K562 (cell line): ENCODE measurements at regions not wholly inside any gene's neighbourhood (a gene's known extent, or its start where the extent isn't known, plus 50 kb on each side); places are given as distances from the start of the nearest gene placed in this dataset.

Experiments used
- ATAC-seq: fragments of 200-7000 bp; cut with Tn5 transposase; 3 replicates; pipeline ENCODE4 v1.9.1; 2020; ENCODE audit warnings: moderate library complexity
- BruUV-seq: library from RNA; stranded (reverse); fragments of 400-500 nt; replicated peaks from 2 replicates; lab custom pipeline; 2021; lab: Mats Ljungman, UMichigan
- CTCF ChIA-PET: fragments of 300-600 bp; formaldehyde crosslinking; extraction: SDS; loops from one replicate; lab custom pipeline; 2021; ENCODE audit warnings: low intra/inter-chr PET ratio; lab: Yijun Ruan, JAX
- POLR2A ChIA-PET: fragments of 300-600, 350-650 bp; sonication (Branson Sonifier 250); formaldehyde crosslinking; extraction: SDS; loops from one replicate; lab custom pipeline; 2021; ENCODE audit warnings: antibody characterized with exemption, inconsistent platforms; lab: Yijun Ruan, JAX
- DNase-seq, 4 experiments: peaks; one replicate each; pipeline versions ENCODE4 v3.0.0 to v3.0.0-alpha.2; 2011 to 2018; ENCODE audit warnings: low spot score in 3 of 4, mixed read lengths in 3 of 4; ENCODE audit errors: extremely low read depth in 1 of 4
- FAIRE-seq: peaks from 2 replicates; lab custom pipeline; 2011; peaks lifted over from hg19 to GRCh38; lab: Jason Lieb, UNC
- H2AFZ ChIP-seq: 2 replicates; pipeline ENCODE4 v1.6.0; 2011; ENCODE audit warnings: low read depth, low read length, control low read depth, inconsistent platforms
- H3K27ac ChIP-seq: fragments of 200-600 bp; 3 replicates; pipeline ENCODE4 v1.8.0; 2011; ENCODE audit warnings: low read depth, mild to moderate bottlenecking, control low read depth, inconsistent platforms, low read length, moderate library complexity, mixed read lengths; ENCODE audit errors: extremely low read depth
- H3K27me3 ChIP-seq, 2 experiments: fragments of 300-600 bp in 1 of 2; 2 replicates in 1 of 2; 3 replicates in 1 of 2; pipeline versions ENCODE4 v1.6.0 to v1.8.0; 2011; ENCODE audit warnings: inconsistent platforms in 2 of 2, low read length in 2 of 2, mild to moderate bottlenecking in 1 of 2, mixed read lengths in 1 of 2, moderate library complexity in 1 of 2; ENCODE audit not compliant: control insufficient read depth in 2 of 2, insufficient read depth in 2 of 2
- H3K36me3 ChIP-seq: fragments of 300-600 bp; 3 replicates; pipeline ENCODE4 v1.8.0; 2011; ENCODE audit warnings: mild to moderate bottlenecking, low read length, inconsistent platforms; ENCODE audit not compliant: control insufficient read depth, insufficient read depth
- H3K4me1 ChIP-seq, 2 experiments: fragments of 200-600 bp in 1 of 2; replicated peaks in 1 of 2; 2 replicates in 1 of 2; 3 replicates in 1 of 2; pipeline versions ENCODE4 v1.5.1 to v1.8.0; 2011; ENCODE audit warnings: inconsistent platforms in 2 of 2, low read length in 2 of 2, mild to moderate bottlenecking in 1 of 2, mixed read lengths in 1 of 2, moderate library complexity in 1 of 2; ENCODE audit not compliant: control insufficient read depth in 2 of 2, insufficient read depth in 2 of 2
- H3K4me2 ChIP-seq: 2 replicates; pipeline ENCODE4 v1.6.1; 2011; ENCODE audit warnings: low read length, control low read depth, inconsistent platforms, mixed read lengths; ENCODE audit not compliant: insufficient read depth
- H3K4me3 ChIP-seq: fragments of 200-600 bp; sonication (generic), shearing (Covaris generic); 2 replicates; pipeline ENCODE4 v1.5.1; 2016; ENCODE audit warnings: control low read depth, inconsistent platforms
- H3K79me2 ChIP-seq: fragments of 200-600 bp; 3 replicates; pipeline ENCODE4 v1.8.0; 2011; ENCODE audit warnings: low read length, inconsistent platforms; ENCODE audit not compliant: control insufficient read depth, insufficient read depth
- H3K9ac ChIP-seq, 2 experiments: 2 replicates each; pipeline versions ENCODE4 v1.6.0 to v1.6.1; 2011; ENCODE audit warnings: low read depth in 2 of 2, low read length in 2 of 2, control low read depth in 1 of 2, inconsistent platforms in 1 of 2, mild to moderate bottlenecking in 1 of 2, mixed read lengths in 1 of 2; ENCODE audit not compliant: insufficient read depth in 1 of 2
- H3K9me1 ChIP-seq: one replicate; pipeline ENCODE4 v1.6.0; 2011; ENCODE audit warnings: inconsistent platforms, mild to moderate bottlenecking, low read length, moderate library complexity; ENCODE audit not compliant: control insufficient read depth, insufficient read depth
- H3K9me3 ChIP-seq: replicated peaks from 2 replicates; pipeline ENCODE4 v1.5.1; 2011; ENCODE audit warnings: low read depth, low read length, inconsistent platforms; ENCODE audit not compliant: control insufficient read depth, insufficient read depth
- H4K20me1 ChIP-seq: replicated peaks from 2 replicates; pipeline ENCODE4 v1.6.1; 2011; ENCODE audit warnings: low read length, inconsistent platforms, mixed read lengths; ENCODE audit not compliant: control insufficient read depth, insufficient read depth
- ARID1B ChIP-seq: fragments of 450-650 bp; IDR thresholded peaks from 2 replicates; pipeline ENCODE4 v1.6.1; 2016; ENCODE audit warnings: antibody characterized with exemption, mild to moderate bottlenecking, inconsistent platforms
- BRF1 ChIP-seq: IDR thresholded peaks from 3 replicates; pipeline ENCODE4 v1.6.1; 2011; ENCODE audit warnings: borderline replicate concordance, mild to moderate bottlenecking; ENCODE audit not compliant: insufficient read length; ENCODE audit errors: extremely low read depth
- CBFA2T2 ChIP-seq: fragments of 450-650 bp; conservative IDR thresholded peaks from 2 replicates; pipeline ENCODE4 v1.6.1; 2017; ENCODE audit warnings: mild to moderate bottlenecking
- CBFA2T3 ChIP-seq: fragments of 450-650 bp; IDR thresholded peaks from 2 replicates; pipeline ENCODE4 v1.6.1; 2017
- DPF2 ChIP-seq: fragments of 450-650 bp; IDR thresholded peaks from 2 replicates; pipeline ENCODE4 v1.6.1; 2016
- GATA2 ChIP-seq: sonication (generic); formaldehyde crosslinking; IDR thresholded peaks from 2 replicates; pipeline ENCODE4 v1.4.0; 2020; ENCODE audit warnings: mild to moderate bottlenecking, missing genetic modification reagents
- HDAC1 ChIP-seq, 2 experiments: fragments of 450-650 bp; IDR thresholded peaks; 2 replicates each; pipeline ENCODE4 v1.6.1; 2016 to 2017; ENCODE audit warnings: inconsistent platforms in 1 of 2, mild to moderate bottlenecking in 1 of 2, moderate library complexity in 1 of 2
- RB1 ChIP-seq: fragments of 450-650 bp; IDR thresholded peaks from 2 replicates; pipeline ENCODE4 v1.6.1; 2017; ENCODE audit warnings: low read depth, mild to moderate bottlenecking
- SIN3A ChIP-seq, 2 experiments: fragments of 150-350 bp in 1 of 2; IDR thresholded peaks; 2 replicates each; pipeline ENCODE4 v1.6.1; 2011 to 2016; ENCODE audit warnings: borderline replicate concordance in 2 of 2, low read depth in 2 of 2, low read length in 2 of 2, mild to moderate bottlenecking in 2 of 2, moderate library complexity in 2 of 2; ENCODE audit not compliant: control insufficient read depth in 1 of 2
- TCF7L2 ChIP-seq: fragments of 150-350 bp; IDR thresholded peaks from 2 replicates; pipeline ENCODE4 v1.6.1; 2016; ENCODE audit warnings: low read depth, mild to moderate bottlenecking, low read length, moderate library complexity
- WGBS: fragments of 100-300 bp; shearing (Covaris generic); methylation state at CpG from one replicate; pipeline ENCODE4 v1.1.6; 2016; ENCODE audit warnings: low coverage, mixed read lengths; ENCODE audit not compliant: insufficient coverage; ENCODE audit errors: missing lambda C conversion rate; 5-methylcytosine and 5-hydroxymethylcytosine counted together
- in situ Hi-C: fragments of 300-500 bp; cut with MboI; formaldehyde crosslinking; loops from 4 replicates; pipeline ENCODE4 v1.15.0; 2018; ENCODE audit warnings: inconsistent platforms, mixed read lengths
- intact Hi-C: fragments of 100-400 bp; cut with micrococcal nuclease; formaldehyde crosslinking; loops from 2 replicates; pipeline ENCODE4 v1.14.2; 2022
- TF ChIP-seq, protein P1 (sequence below), 3 experiments: fragments of 200-800 bp in 1 of 3; fragments of 250-450 bp in 1 of 3; fragments of 450-650 bp in 1 of 3; sonication (Bioruptor Pico) in 1 of 3; sonication (Bioruptor generic) in 1 of 3; formaldehyde crosslinking in 1 of 3; IDR thresholded peaks; 2 replicates each; pipeline versions ENCODE4 v1.6.1 to v1.8.0; 2016 to 2022; ENCODE audit warnings: mild to moderate bottlenecking in 2 of 3, missing genetic modification characterization in 2 of 3, missing compliant biosample characterization in 1 of 3, moderate library complexity in 1 of 3
- TF ChIP-seq, protein P2 (sequence below): fragments of 250-450 bp; sonication (Bioruptor Pico); IDR thresholded peaks from 2 replicates; pipeline ENCODE4 v1.8.0; 2022; ENCODE audit warnings: inconsistent platforms, mild to moderate bottlenecking, moderate library complexity, borderline replicate concordance
- TF ChIP-seq, protein P3 (sequence below): fragments of 450-650 bp; formaldehyde crosslinking; IDR thresholded peaks from 2 replicates; pipeline ENCODE4 v1.4.0; 2022; ENCODE audit warnings: missing genetic modification characterization

DNA sequence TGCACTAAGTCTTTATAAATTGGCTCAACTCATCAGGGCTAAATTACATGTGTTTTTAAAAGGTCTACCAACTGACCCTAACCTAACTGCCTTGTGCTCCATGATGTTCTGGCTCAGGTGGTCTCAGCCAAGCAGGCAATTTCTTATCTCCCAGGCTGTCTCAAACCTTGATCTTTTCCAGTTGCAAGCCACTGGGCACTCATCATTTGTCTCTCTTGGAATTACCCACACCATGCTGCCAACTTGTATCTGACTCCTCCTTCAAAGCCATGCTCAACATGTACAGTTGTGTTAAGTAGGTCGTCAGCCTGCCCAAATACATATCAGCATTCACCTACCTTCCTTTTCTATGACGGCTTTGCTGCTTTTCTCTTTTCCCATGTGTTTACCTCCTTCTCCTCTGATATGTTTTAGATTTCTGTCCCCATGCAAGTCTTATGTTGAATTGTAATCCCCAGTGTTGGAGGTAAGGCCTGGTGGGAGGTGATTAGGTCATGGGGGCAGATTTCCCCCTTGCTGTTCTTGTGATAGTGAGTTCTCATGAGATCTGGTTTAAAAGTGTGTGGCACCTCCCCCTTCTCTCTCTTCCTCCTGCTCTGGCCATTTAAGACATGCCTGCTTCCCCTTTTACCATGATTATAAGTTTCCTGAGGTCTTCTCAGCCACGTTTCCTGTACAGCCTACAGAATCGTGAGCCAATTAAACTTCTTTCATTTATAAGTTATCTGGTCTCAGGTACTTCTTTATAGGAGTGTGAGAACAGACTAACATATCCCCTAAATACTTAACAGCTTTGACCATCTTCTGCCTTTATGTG is 130.0 kb downstream of the ELAPOR2 start:
- Histone ChIP-seq H3K4me1 (peaks cover 4 to 14% of the 10 kb centered on the region in 2 experiments; a peak in 3 of 5 replicates), H3K79me2 (no peaks in the 10 kb centered on the region), H3K36me3 (peaks cover 43% of the 10 kb centered on the region; the same call in 2 of the 3 replicates), H3K9ac (no peak overlapping the region), H3K9me1 (no peaks in the 10 kb centered on the region), H4K20me1 (no peaks in the 10 kb centered on the region), H3K4me3 (no peak overlapping the region), H3K27ac (no peak overlapping the region; the same call in 2 of the 3 replicates), H3K4me2 (no peak overlapping the region), H3K27me3 (no peaks in the 10 kb centered on the region), H2AFZ (no peak overlapping the region), H3K9me3 (no peaks in the 10 kb centered on the region)
- ATAC-seq (peak; percentile 50), DNase-seq (peak in 1 of 4 experiments; percentile 32), FAIRE-seq (no peak)
- POLR2A ChIA-PET = interaction anchor here (1.0 to 1.5 kb wide), 2 partner anchors 219 to 223 kb away, joined by 3 to 4 read pairs; partner anchors contain the start of gene DMTF1
- WGBS = 38% methylated on average over 4 of the region's 4 CpGs
- intact Hi-C loops (no loop called here), in situ Hi-C loops (loop anchor here (5.0 kb wide), 1 partner anchor 303 kb away; no protein-coding TSS in a partner anchor)
- BruUV-seq = no TSS peak
- CTCF ChIA-PET = interaction anchor here (3.6 kb wide), 1 partner anchor 218 kb away, joined by 52 read pairs; no protein-coding TSS in a partner anchor
- TF ChIP-seq BRF1 = no peak
- no peak for TF ChIP-seq RB1
- peak; percentile 39; the same call in 1 of the 2 replicates for TF ChIP-seq CBFA2T2
- TF ChIP-seq TCF7L2 = no peak
- TF ChIP-seq CBFA2T3 = peak; percentile 70
- 0 out of 4 replicates have a peak, but pooled peaks of 1 of the 2 experiments have one; percentile 32 for TF ChIP-seq HDAC1 (IDR thresholded peaks at IDR 0.05)
- TF ChIP-seq SIN3A (IDR thresholded peaks at IDR 0.05; ENCODE audit: borderline replicate concordance in 2 of 2, control insufficient read depth in 1 of 2, low read depth in 2 of 2, low read length in 2 of 2) = no peak
- peak; percentile 37; the same call in 1 of the 2 replicates for TF ChIP-seq DPF2
- TF ChIP-seq, protein P1, sequence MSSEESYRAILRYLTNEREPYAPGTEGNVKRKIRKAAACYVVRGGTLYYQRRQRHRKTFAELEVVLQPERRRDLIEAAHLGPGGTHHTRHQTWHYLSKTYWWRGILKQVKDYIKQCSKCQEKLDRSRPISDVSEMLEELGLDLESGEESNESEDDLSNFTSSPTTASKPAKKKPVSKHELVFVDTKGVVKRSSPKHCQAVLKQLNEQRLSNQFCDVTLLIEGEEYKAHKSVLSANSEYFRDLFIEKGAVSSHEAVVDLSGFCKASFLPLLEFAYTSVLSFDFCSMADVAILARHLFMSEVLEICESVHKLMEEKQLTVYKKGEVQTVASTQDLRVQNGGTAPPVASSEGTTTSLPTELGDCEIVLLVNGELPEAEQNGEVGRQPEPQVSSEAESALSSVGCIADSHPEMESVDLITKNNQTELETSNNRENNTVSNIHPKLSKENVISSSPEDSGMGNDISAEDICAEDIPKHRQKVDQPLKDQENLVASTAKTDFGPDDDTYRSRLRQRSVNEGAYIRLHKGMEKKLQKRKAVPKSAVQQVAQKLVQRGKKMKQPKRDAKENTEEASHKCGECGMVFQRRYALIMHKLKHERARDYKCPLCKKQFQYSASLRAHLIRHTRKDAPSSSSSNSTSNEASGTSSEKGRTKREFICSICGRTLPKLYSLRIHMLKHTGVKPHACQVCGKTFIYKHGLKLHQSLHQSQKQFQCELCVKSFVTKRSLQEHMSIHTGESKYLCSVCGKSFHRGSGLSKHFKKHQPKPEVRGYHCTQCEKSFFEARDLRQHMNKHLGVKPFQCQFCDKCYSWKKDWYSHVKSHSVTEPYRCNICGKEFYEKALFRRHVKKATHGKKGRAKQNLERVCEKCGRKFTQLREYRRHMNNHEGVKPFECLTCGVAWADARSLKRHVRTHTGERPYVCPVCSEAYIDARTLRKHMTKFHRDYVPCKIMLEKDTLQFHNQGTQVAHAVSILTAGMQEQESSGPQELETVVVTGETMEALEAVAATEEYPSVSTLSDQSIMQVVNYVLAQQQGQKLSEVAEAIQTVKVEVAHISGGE (CRISPR knock-in tag; IDR thresholded peaks at IDR 0.05) = no peak
- 0 out of 2 replicates have a peak, but pooled peaks have one; percentile 60 for TF ChIP-seq GATA2 (CRISPR knock-in tag)
- TF ChIP-seq, protein P2, sequence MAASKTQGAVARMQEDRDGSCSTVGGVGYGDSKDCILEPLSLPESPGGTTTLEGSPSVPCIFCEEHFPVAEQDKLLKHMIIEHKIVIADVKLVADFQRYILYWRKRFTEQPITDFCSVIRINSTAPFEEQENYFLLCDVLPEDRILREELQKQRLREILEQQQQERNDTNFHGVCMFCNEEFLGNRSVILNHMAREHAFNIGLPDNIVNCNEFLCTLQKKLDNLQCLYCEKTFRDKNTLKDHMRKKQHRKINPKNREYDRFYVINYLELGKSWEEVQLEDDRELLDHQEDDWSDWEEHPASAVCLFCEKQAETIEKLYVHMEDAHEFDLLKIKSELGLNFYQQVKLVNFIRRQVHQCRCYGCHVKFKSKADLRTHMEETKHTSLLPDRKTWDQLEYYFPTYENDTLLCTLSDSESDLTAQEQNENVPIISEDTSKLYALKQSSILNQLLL (CRISPR knock-in tag) = no peak
- TF ChIP-seq ARID1B = peak; percentile 49; the same call in 1 of the 2 replicates
- TF ChIP-seq, protein P3, sequence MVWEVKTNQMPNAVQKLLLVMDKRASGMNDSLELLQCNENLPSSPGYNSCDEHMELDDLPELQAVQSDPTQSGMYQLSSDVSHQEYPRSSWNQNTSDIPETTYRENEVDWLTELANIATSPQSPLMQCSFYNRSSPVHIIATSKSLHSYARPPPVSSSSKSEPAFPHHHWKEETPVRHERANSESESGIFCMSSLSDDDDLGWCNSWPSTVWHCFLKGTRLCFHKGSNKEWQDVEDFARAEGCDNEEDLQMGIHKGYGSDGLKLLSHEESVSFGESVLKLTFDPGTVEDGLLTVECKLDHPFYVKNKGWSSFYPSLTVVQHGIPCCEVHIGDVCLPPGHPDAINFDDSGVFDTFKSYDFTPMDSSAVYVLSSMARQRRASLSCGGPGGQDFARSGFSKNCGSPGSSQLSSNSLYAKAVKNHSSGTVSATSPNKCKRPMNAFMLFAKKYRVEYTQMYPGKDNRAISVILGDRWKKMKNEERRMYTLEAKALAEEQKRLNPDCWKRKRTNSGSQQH (CRISPR knock-in tag) = no peak
